Activated CD4-positive, alpha-beta T cell treated with anti-CD3 and anti-CD28 coated beads, Interleukin-10, Interleukin-2, amounts not matched to agents 100 ng/mL and 50 ng/mL, durations not matched to agents 16 hours and 8 hours (primary cell): ENCODE measurements at regions not wholly inside any gene's neighbourhood (a gene's known extent, or its start where the extent isn't known, plus 50 kb on each side); places are given as distances from the start of the nearest gene placed in this dataset.
"Not testable (repeated sequence)": the region's sequence is repeated elsewhere in the genome, so short reads cannot be mapped to it uniquely, and the experiment has no call there.

Source experiments
- DNase-seq: peaks from one replicate; pipeline ENCODE4 v3.0.0-alpha.2; 2020

GRCh38 chr11:96447208-96448110 is 57.6 kb downstream of the JRKL start:
- DNase-seq, result no peak

- no peak for DNase-seq
These were observed 58.4 kb downstream of the JRKL start for GRCh38 chr11:96448225-96448624.

- DNase-seq, result no peak
These were observed 66.3 kb downstream of the JRKL start for GRCh38 chr11:96456111-96456510.

GRCh38 chr11:96459751-96460150 is 69.9 kb downstream of the JRKL start:
- DNase-seq, result no peak

- DNase-seq, result no peak
These were observed 72.1 kb downstream of the JRKL start for GRCh38 chr11:96461871-96462270.

- DNase-seq, result peak; percentile 66
These were observed 75.0 kb downstream of the JRKL start for GRCh38 chr11:96464700-96465307.

GRCh38 chr11:96465512-96465911 is 75.7 kb downstream of the JRKL start:
- no peak for DNase-seq

- no peak for DNase-seq
These were observed 76.8 kb downstream of the JRKL start for GRCh38 chr11:96466607-96467006.

- DNase-seq, result no peak
These were observed 80.0 kb downstream of the JRKL start for GRCh38 chr11:96469776-96470175.

- no peak for DNase-seq
These were observed 80.7 kb downstream of the JRKL start for GRCh38 chr11:96470521-96470920.

- DNase-seq, result no peak
These were observed 82.3 kb downstream of the JRKL start for GRCh38 chr11:96472085-96472484.

- no peak for DNase-seq
These were observed 84.5 kb downstream of the JRKL start for GRCh38 chr11:96474263-96474662.

GRCh38 chr11:96481204-96481603 is 91.4 kb downstream of the JRKL start:
- no peak for DNase-seq

- DNase-seq, result no peak
These were observed 92.0 kb downstream of the JRKL start for GRCh38 chr11:96481771-96482170.

- DNase-seq, result no peak
These were observed 92.4 kb downstream of the JRKL start for GRCh38 chr11:96482193-96482592.

GRCh38 chr11:96483374-96483955 is 93.7 kb downstream of the JRKL start:
- DNase-seq, result no peak

GRCh38 chr11:96484361-96484760 is 94.5 kb downstream of the JRKL start:
- no peak for DNase-seq

GRCh38 chr11:96486890-96487611 is 97.2 kb downstream of the JRKL start:
- no peak for DNase-seq

- not testable (repeated sequence) for DNase-seq
These were observed 99.1 kb downstream of the JRKL start for GRCh38 chr11:96488911-96489310.

- DNase-seq, result no peak
These were observed 110.6 kb downstream of the JRKL start for GRCh38 chr11:96500440-96500839.

- DNase-seq, result no peak
These were observed 116.2 kb downstream of the JRKL start for GRCh38 chr11:96506041-96506440.

- DNase-seq, result no peak
These were observed 117.1 kb downstream of the JRKL start for GRCh38 chr11:96506953-96507354.

- DNase-seq, result no peak
These were observed 119.0 kb downstream of the JRKL start for GRCh38 chr11:96508861-96509260.
